Fibroblast of the aortic adventitia (primary cell): ENCODE measurements at regions not wholly inside any gene's neighbourhood (a gene's known extent, or its start where the extent isn't known, plus 50 kb on each side); places are given as distances from the start of the nearest gene placed in this dataset. TPM values are rescaled to one million over a fixed set of nuclear protein-coding genes. Genes with fewer than 3 reads are reported as not detected.

Experiments used
- DNase-seq: peaks from one replicate; pipeline ENCODE4 v3.0.0-alpha.2; 2010; ENCODE audit warnings: low read depth
- H3K4me3 ChIP-seq: 2 replicates; pipeline ENCODE4 v1.5.1; 2011; ENCODE audit warnings: low read depth, mild to moderate bottlenecking, control low read depth, low read length, moderate library complexity
- small RNA-seq: library from RNA; depleted of rRNA; stranded (forward); fragments of <200 nt; gene quantifications from one replicate; pipeline ENCODE3, GENCODE V24; 2012
- TF ChIP-seq, protein P1 (sequence below): IDR thresholded peaks from 2 replicates; pipeline ENCODE4 v1.5.1; 2011; ENCODE audit warnings: mild to moderate bottlenecking, low read length, control low read depth, inconsistent platforms; ENCODE audit not compliant: insufficient read depth

DNA sequence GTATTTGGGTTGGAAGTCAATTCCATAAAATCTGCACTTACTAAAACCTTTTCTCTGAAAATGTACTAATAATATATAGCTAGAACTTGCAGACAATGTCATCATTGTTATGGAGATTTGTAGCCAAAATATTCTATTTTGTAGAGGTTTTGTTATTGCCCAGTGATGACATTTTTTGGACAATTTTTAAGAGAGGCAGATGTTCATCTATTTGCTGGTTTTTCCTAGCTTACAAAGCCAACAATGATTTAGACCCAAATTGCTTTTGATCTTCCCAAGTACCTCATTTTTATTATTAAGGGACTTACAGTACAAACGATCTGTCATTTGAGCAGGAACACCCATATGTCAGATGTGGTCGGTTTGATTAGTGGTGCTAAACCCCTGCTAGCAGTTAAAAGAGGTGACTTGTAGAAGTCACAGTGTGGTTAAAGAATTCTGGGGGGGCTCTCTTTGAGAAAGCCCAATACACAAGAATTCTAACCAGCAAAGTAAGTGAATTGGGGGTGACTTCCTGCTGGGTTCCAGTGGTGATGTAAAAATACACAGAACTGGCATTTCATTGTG, 136.2 kb downstream of the KIT start:
- no peak overlapping the region for H3K4me3 ChIP-seq
- TF ChIP-seq, protein P1, sequence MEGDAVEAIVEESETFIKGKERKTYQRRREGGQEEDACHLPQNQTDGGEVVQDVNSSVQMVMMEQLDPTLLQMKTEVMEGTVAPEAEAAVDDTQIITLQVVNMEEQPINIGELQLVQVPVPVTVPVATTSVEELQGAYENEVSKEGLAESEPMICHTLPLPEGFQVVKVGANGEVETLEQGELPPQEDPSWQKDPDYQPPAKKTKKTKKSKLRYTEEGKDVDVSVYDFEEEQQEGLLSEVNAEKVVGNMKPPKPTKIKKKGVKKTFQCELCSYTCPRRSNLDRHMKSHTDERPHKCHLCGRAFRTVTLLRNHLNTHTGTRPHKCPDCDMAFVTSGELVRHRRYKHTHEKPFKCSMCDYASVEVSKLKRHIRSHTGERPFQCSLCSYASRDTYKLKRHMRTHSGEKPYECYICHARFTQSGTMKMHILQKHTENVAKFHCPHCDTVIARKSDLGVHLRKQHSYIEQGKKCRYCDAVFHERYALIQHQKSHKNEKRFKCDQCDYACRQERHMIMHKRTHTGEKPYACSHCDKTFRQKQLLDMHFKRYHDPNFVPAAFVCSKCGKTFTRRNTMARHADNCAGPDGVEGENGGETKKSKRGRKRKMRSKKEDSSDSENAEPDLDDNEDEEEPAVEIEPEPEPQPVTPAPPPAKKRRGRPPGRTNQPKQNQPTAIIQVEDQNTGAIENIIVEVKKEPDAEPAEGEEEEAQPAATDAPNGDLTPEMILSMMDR, result no peak
- DNase-seq, result no peak

Small RNAs in the stretch of these regions (small RNA-seq; reads per million reads assigned to genes)
- not detected for gene RPL38P3
